ENCODE measurements at regions not wholly inside any gene's neighbourhood (a gene's known extent, or its start where the extent isn't known, plus 50 kb on each side); places are given as distances from the start of the nearest gene placed in this dataset.
"Not testable (repeated sequence)": the region's sequence is repeated elsewhere in the genome, so short reads cannot be mapped to it uniquely, and the experiment has no call there.

- peak overlapping the region; percentile 17 for H3K27ac Mint-ChIP-seq (ENCODE audit: unreplicated experiment)
- TF ChIP-seq, protein P1, sequence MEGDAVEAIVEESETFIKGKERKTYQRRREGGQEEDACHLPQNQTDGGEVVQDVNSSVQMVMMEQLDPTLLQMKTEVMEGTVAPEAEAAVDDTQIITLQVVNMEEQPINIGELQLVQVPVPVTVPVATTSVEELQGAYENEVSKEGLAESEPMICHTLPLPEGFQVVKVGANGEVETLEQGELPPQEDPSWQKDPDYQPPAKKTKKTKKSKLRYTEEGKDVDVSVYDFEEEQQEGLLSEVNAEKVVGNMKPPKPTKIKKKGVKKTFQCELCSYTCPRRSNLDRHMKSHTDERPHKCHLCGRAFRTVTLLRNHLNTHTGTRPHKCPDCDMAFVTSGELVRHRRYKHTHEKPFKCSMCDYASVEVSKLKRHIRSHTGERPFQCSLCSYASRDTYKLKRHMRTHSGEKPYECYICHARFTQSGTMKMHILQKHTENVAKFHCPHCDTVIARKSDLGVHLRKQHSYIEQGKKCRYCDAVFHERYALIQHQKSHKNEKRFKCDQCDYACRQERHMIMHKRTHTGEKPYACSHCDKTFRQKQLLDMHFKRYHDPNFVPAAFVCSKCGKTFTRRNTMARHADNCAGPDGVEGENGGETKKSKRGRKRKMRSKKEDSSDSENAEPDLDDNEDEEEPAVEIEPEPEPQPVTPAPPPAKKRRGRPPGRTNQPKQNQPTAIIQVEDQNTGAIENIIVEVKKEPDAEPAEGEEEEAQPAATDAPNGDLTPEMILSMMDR (IDR thresholded peaks at IDR 0.05; ENCODE audit: unreplicated experiment) = no peak
- H3K9me3 Mint-ChIP-seq (ENCODE audit: low read depth, unreplicated experiment) = peaks cover 5% of the 10 kb centered on the region
- no peaks in the 10 kb centered on the region for H3K27me3 Mint-ChIP-seq (ENCODE audit: unreplicated experiment)
- H3K4me1 Mint-ChIP-seq (ENCODE audit: low read depth, unreplicated experiment) = peaks cover 84% of the 10 kb centered on the region
- peaks cover 8% of the 10 kb centered on the region for H3K36me3 Mint-ChIP-seq (ENCODE audit: insufficient read depth, unreplicated experiment)
- CTCF ChIA-PET = no interaction called here
- H3K4me3 Mint-ChIP-seq (ENCODE audit: low read depth, unreplicated experiment) = no peak overlapping the region
- DNase-seq = no peak
- BruUV-seq (replicated peaks) = no TSS peak
- intact Hi-C loops (cut with micrococcal nuclease; ENCODE audit: unreplicated experiment) = loop anchor here (10.0 kb wide), 1 partner anchor 291 kb away; no protein-coding TSS in a partner anchor
These were observed 518.6 kb downstream of the GRIN2A start for GRCh38 chr16:9663588-9663987.

- Mint-ChIP-seq H3K4me1 (ENCODE audit: low read depth, unreplicated experiment) (peaks cover 66% of the 10 kb centered on the region), H3K27me3 (ENCODE audit: unreplicated experiment) (no peaks in the 10 kb centered on the region), H3K4me3 (ENCODE audit: low read depth, unreplicated experiment) (peak overlapping the region; percentile 56), H3K9me3 (ENCODE audit: low read depth, unreplicated experiment) (peaks cover 5% of the 10 kb centered on the region), H3K36me3 (ENCODE audit: insufficient read depth, unreplicated experiment) (peaks cover 8% of the 10 kb centered on the region), H3K27ac (ENCODE audit: unreplicated experiment) (peak overlapping the region; percentile 97)
- CTCF ChIA-PET = interaction anchor here (0.8 to 1.7 kb wide), 9 partner anchors 15 to 411 kb away, joined by 3 to 19 read pairs (median 5); no protein-coding TSS in a partner anchor
- TF ChIP-seq, protein P1 (IDR thresholded peaks at IDR 0.05; ENCODE audit: unreplicated experiment) = no peak
- no TSS peak for BruUV-seq (replicated peaks)
- intact Hi-C loops (cut with micrococcal nuclease; ENCODE audit: unreplicated experiment) = loop anchor here (1.0 to 10.0 kb wide), 6 partner anchors 36 to 456 kb away; no protein-coding TSS in a partner anchor
- peak; percentile 82 for DNase-seq
These were observed 516.4 kb downstream of the GRIN2A start for GRCh38 chr16:9665851-9666271.

DNA sequence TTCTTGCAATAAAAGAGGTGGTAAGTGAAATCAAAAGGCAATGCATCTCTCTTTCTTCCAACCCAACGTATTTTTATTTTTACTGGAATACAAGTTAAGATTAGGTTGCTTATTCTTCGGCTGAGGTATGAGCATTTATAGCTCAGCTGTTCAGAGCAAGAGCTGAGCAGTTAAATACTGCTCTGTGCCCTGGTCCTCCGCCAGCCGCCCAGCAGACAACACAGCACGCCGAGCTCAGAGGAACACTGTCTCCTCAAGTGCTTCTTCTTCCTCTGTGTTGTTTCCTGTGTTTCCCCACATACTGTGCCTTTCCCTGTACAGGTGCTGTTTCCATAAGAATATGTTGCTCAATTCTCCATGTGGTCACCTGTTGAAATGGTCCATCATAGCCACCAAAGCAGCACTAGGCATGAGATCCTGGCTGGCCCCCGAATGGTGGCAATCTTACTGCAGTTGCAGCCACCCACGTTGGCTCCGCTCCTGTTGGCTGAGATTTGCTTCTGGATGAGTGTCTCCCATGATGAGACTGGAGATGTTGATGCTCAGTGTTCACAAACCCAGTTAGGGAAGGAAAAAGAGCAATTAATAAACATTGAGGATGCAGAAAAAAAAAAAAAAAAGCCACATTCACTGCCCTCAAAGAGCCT is 515.3 kb downstream of the GRIN2A start:
- no TSS peak for BruUV-seq (replicated peaks)
- Mint-ChIP-seq H3K27ac (ENCODE audit: unreplicated experiment) (peak overlapping the region; percentile 97), H3K4me1 (ENCODE audit: low read depth, unreplicated experiment) (peaks cover 55% of the 10 kb centered on the region), H3K36me3 (ENCODE audit: insufficient read depth, unreplicated experiment) (peaks cover 8% of the 10 kb centered on the region), H3K27me3 (ENCODE audit: unreplicated experiment) (no peaks in the 10 kb centered on the region), H3K4me3 (ENCODE audit: low read depth, unreplicated experiment) (no peak overlapping the region), H3K9me3 (ENCODE audit: low read depth, unreplicated experiment) (peaks cover 5% of the 10 kb centered on the region)
- DNase-seq = no peak
- intact Hi-C loops (cut with micrococcal nuclease; ENCODE audit: unreplicated experiment) = loop anchor here (5.0 to 10.0 kb wide), 5 partner anchors 35 to 455 kb away; no protein-coding TSS in a partner anchor
- CTCF ChIA-PET = interaction anchor here (0.6 to 1.7 kb wide), 3 partner anchors 19 to 412 kb away, joined by 3 to 19 read pairs (median 3); no protein-coding TSS in a partner anchor
- TF ChIP-seq, protein P1 (IDR thresholded peaks at IDR 0.05; ENCODE audit: unreplicated experiment) = no peak

DNA sequence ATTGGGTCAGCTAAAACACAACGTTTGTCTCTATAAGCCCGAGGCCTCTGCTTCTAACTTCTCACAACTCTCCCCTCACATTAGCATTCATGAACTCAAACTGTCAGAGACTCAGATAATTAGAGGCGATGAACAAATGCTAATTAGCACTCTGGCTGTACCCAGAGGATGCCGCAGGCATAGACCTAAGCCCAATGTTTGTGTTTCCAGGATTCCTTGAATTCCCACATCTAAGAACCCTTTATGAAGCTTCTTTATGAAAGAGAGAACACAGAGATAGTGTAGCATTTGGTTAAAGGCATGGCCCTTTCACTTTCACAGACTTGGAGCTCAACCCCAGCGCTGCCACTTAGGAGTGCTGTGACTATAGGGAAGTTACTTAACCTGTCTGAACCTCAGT is 512.2 kb downstream of the GRIN2A start:
- peaks cover 30% of the 10 kb centered on the region for H3K4me1 Mint-ChIP-seq (ENCODE audit: low read depth, unreplicated experiment)
- CTCF ChIA-PET = no interaction called here
- H3K27me3 Mint-ChIP-seq (ENCODE audit: unreplicated experiment) = peaks cover under 1% of the 10 kb centered on the region
- peaks cover 8% of the 10 kb centered on the region for H3K36me3 Mint-ChIP-seq (ENCODE audit: insufficient read depth, unreplicated experiment)
- H3K4me3 Mint-ChIP-seq (ENCODE audit: low read depth, unreplicated experiment) = no peak overlapping the region
- no peak for DNase-seq
- intact Hi-C loops (cut with micrococcal nuclease; ENCODE audit: unreplicated experiment) = no loop called here
- TF ChIP-seq, protein P1 (IDR thresholded peaks at IDR 0.05; ENCODE audit: unreplicated experiment) = no peak
- BruUV-seq (replicated peaks) = no TSS peak
- no peak overlapping the region for H3K27ac Mint-ChIP-seq (ENCODE audit: unreplicated experiment)
- H3K9me3 Mint-ChIP-seq (ENCODE audit: low read depth, unreplicated experiment) = peaks cover 2% of the 10 kb centered on the region

GRCh38 chr16:9670616-9671015 is 511.6 kb downstream of the GRIN2A start:
- CTCF ChIA-PET; H3K4me3 Mint-ChIP-seq (ENCODE audit: low read depth, unreplicated experiment); H3K9me3 Mint-ChIP-seq (ENCODE audit: low read depth, unreplicated experiment); BruUV-seq (replicated peaks); H3K27ac Mint-ChIP-seq (ENCODE audit: unreplicated experiment); DNase-seq; H3K36me3 Mint-ChIP-seq (ENCODE audit: insufficient read depth, unreplicated experiment); intact Hi-C loops (cut with micrococcal nuclease; ENCODE audit: unreplicated experiment); H3K27me3 Mint-ChIP-seq (ENCODE audit: unreplicated experiment): not testable (repeated sequence)
- H3K4me1 Mint-ChIP-seq (ENCODE audit: low read depth, unreplicated experiment) = peaks cover 25% of the 10 kb centered on the region

- DNase-seq; H3K36me3 Mint-ChIP-seq (ENCODE audit: insufficient read depth, unreplicated experiment); BruUV-seq (replicated peaks); H3K27ac Mint-ChIP-seq (ENCODE audit: unreplicated experiment); H3K4me3 Mint-ChIP-seq (ENCODE audit: low read depth, unreplicated experiment); CTCF ChIA-PET; intact Hi-C loops (cut with micrococcal nuclease; ENCODE audit: unreplicated experiment); H3K9me3 Mint-ChIP-seq (ENCODE audit: low read depth, unreplicated experiment): not testable (repeated sequence)
- H3K27me3 Mint-ChIP-seq (ENCODE audit: unreplicated experiment) = peaks cover 15% of the 10 kb centered on the region
- peaks cover 27% of the 10 kb centered on the region for H3K4me1 Mint-ChIP-seq (ENCODE audit: low read depth, unreplicated experiment)
These were observed 505.5 kb downstream of the GRIN2A start for GRCh38 chr16:9676560-9677300.

Data from Calu3 (cell line).